NK-92 (cell line): ENCODE measurements at regions not wholly inside any gene's neighbourhood (a gene's known extent, or its start where the extent isn't known, plus 50 kb on each side); places are given as distances from the start of the nearest gene placed in this dataset.
"Not testable (repeated sequence)": the region's sequence is repeated elsewhere in the genome, so short reads cannot be mapped to it uniquely, and the experiment has no call there.

Experiments
- DNase-seq: peaks from one replicate; lab custom pipeline; 2025; ENCODE audit not compliant: unreplicated experiment; lab: John Stamatoyannopoulos, UW

DNA sequence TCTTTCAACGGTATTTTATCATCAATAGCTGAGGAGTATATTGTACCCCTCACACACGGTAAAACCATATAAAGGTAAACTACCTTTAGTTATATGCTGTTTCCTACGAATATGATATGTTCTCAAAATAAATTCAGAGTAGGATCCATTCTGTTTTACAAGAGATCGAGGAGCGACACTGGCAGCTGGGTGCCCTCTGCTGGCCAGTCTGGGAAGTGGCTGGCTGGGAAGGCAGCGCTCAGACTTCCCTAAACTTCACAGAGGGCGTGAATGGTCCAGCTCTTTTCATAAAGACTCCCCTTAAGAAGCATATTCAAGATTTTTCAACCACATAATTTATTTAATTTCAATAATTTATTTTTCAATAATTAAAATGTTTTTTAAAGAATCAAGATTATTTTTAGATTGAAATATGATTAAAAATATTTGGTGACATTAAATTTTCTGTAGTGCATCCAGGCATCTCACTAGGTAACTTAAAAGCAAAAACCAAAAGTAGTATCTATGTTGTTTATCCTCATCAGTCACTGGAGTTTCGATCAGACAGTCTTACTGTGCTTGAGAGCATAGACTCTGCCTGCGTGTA, 187.5 kb upstream of the PDE10A start:
- DNase-seq = no peak

DNA sequence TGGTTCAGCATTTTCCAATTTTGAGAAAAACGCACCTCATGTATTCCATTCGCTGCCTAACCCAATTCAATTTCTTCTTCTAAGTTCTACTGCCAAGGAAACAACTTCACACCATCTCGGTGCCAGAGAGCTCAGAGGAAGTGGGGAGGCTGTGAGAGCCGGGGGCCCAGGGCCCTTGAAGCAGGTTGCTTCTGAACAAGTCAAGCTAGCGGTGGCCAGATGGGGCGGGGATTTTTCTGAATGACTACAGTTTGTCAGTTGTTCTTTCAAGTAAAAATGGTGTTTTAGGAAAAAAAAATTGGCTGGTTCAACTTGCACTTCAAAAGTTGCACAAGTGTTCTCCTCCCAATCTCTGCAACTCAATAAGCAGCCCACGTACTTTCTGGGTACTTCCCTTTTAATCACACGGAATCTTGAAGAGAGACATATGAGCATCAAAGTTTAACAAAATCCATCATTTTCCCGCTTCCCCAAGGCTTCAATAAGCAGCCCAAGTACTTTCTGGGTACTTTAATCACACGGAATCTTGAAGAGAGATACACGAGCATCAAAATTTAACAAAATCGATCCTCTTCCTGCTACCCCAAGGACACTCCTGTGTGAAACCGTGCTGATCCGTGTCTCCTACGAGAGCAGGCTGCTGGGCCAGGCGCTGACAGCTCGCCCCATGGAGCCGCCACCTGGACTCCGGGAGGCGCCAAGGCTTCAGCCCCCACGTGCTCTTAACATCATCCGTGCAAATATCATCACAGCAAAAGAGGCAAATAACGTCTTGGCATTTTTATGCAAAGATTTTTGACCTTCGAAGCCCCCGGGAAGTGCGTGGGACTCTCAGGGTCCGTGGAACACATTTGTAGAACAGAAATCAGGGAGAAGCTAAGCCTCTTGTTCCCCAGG, 186.7 kb upstream of the PDE10A start:
- no peak for DNase-seq

DNA sequence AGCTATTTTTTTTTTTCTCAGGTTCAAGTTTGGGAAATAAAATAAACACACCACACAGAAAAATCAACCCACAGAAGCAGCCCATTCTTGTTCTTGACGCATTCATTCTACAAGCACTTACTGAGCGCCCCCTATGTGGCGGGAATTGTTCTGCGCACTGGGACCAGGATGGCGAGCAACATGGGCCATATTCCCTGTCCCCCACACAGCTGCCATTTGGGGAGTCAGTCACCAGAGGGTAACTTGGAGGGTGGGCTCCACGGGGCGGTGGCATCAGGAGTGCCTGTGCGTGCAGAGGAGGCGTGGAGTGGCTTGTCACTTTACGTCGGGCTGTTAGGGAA, 185.0 kb upstream of the PDE10A start:
- no peak for DNase-seq

- no peak for DNase-seq
These were observed 184.5 kb upstream of the PDE10A start for GRCh38 chr6:165847407-165848085.

DNA sequence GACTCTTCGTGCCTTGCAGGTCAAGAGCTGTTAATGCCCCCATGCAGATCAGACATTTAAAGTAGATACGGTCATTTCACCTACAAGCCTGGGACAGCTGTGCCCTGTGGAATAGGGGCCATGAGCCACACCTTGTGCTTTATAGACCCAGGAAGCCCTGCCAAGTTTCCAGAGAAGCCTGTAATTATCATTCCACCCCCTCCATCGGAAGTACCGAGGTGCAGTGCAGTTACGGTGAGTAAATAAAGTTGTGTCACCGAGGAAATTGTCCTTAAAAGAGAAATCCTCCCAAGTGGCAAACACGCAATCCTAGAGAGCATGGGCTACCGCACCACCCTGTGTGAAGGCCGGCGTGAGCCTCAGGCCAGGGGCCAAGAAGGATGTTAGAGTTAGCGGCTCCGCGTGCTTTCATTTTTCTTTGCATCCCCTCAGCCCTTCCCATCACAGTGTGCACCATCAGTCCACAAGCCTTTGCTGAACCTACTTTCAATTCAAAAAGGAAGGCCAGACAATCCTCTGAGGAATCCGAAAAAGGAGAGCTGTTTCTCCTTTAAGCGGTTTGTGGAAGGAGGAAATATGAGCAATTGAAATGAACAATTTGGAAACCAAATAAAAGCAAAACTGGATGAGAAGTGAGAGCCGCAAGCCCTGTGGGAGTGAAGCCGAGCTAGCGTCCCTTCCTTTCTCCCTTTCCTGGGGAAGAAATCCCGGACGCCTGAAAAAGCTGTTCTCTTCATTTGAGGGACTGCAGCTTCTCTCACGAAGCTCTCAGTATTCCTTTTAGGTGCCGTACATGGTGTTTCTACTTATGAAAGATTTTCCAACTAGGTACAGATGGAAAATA, 183.3 kb upstream of the PDE10A start:
- DNase-seq = no peak

GRCh38 chr6:165845493-165845892, 182.5 kb upstream of the PDE10A start:
- no peak for DNase-seq

GRCh38 chr6:165844801-165845364, 181.8 kb upstream of the PDE10A start:
- no peak for DNase-seq

DNA sequence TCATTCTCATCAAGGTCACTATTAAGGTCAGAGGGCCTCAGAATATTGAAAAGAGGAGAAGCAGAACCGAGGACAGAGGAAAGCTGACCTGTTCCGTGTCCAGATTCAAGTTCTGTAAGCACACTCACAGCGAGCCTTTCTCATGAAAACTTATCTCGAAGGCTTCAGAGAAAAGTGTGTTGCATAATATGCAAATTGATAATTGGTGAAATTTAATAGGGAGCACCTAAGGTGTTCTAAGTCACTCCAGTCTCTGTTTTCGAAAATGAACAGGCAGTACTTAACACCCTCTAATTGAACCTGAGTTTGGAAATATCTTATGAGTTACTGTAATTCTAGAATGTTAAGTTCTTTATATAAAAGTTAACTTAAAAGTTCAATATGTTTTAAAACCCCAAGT, 181.2 kb upstream of the PDE10A start:
- DNase-seq = no peak

- no peak for DNase-seq
These were observed 180.6 kb upstream of the PDE10A start for GRCh38 chr6:165843568-165844113.

DNA sequence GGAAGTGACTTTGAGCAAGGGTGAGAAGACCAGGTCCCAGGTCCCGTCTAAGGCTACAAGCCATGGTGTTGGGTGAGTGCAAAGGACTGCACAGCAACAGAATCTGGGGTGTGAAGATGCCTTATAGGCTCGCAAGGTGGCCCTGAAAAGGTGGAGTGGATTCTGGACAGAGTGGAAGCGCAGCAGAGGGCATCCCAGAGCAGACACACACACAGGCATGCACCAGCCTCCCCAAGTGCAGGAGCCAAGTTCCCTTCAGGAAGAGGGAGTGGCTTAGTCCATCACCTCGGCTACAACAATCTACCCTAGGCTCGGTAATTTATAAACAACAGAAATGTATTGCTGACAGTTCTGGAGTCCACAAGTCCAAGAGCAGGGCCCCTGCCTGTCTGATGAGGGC, 180.1 kb upstream of the PDE10A start:
- no peak for DNase-seq

DNA sequence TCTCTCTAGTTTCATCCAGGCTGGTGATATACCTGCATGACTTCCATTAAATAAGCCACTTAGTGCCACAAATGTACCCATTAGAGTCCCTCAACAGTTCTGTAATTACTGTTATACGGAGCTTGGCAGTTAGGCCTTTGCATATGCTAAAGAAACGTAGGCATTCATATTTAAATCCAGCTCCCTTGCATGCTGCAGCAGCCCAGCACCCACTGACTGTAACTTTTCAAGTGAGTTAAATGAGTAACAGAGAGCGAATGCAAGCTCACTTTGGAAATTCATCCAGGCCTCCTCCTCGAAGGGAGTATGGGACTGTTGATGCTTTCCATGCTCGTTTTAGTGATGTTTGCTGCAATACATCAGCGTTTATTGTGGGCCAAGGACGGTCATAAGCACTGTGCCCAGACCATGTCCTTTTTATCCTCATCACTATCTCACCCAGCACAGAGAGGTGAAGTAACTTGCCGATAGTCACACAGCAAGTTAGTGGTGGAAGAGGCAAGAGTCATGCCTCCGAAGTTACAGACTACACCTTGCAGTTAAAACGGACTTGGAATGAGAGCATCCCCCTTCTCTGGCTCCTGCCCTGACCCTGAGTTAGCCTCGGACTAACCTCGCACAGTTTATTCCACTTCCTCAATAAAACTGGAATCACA, 179.4 kb upstream of the PDE10A start:
- no peak for DNase-seq

- no peak for DNase-seq
These were observed 178.1 kb upstream of the PDE10A start for GRCh38 chr6:165841153-165841558.

DNA sequence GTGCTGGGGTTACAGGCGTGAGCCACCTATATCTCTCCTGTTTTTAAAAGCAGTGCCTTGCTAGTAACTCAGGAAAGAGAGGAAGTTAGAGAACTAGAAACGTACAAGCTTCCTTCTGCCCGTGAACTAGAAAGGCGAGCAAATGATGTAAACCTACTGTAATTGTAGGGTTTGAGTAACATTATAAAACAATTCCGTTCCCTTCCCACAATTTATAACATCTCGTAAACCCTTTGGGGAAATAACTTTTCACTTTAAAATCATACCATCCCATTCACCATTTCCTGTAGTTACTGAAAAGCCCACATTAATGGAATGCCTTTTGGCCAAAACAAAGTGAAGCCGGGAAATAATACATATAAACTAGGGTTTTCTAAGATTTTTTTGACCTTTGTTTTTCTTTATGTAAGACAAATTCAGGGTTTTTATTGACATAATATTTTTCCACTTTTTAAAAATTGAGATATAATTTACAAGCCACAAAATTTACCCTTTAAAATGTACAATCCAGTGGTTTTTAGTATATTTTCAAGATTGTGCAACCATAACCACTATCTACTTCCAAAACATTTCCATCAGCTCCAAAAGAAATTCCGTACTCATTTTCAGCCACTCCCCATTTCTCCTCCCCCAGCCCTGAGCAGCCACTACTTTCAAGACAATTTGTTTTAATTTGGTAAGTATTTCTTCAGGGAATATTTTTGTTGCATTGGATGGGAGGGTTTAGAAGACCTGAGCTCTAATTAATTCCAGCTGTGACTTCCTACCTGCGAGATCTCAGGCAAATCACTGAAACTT, 175.1 kb upstream of the PDE10A start:
- DNase-seq = no peak

DNA sequence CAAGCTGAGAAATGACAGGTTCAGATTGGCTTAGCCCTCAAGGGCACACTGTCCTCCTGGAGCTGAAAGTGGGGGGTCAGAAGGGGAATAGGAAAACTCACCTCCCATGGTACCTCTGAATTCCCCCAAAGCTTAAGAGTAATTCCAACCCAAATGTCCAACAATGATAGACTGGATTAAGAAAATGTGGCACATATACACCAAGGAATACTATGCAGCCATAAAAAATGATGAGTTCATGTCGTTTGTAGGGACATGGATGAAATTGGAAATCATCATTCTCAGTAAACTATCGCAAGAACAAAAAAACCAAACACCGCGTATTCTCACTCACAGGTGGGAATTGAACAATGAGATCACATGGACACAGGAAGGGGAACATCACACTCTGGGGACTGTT, 173.6 kb upstream of the PDE10A start:
- not testable (repeated sequence) for DNase-seq

DNA sequence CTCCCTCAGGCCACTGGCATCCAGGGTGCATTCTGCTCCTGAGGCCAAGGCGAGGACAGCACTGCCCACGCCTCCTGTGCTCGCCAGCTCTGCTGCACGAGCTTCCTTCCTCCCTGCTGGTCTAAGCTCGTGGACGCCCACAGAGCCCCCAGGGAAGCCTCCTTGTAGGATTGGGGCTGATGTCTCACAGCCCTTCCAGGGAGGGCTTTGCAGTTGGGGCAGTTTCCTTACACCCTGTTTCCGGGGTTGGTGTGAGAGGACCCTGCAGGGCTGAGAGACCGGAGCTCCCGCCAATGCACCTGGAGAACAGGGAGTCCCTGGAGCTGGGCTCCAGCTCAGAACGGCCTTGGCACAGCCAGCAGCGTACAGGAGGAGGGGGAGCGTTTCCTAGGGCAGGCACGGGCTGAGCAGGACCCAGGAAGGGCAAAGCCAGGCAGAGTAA, 172.4 kb upstream of the PDE10A start:
- DNase-seq = no peak

DNA sequence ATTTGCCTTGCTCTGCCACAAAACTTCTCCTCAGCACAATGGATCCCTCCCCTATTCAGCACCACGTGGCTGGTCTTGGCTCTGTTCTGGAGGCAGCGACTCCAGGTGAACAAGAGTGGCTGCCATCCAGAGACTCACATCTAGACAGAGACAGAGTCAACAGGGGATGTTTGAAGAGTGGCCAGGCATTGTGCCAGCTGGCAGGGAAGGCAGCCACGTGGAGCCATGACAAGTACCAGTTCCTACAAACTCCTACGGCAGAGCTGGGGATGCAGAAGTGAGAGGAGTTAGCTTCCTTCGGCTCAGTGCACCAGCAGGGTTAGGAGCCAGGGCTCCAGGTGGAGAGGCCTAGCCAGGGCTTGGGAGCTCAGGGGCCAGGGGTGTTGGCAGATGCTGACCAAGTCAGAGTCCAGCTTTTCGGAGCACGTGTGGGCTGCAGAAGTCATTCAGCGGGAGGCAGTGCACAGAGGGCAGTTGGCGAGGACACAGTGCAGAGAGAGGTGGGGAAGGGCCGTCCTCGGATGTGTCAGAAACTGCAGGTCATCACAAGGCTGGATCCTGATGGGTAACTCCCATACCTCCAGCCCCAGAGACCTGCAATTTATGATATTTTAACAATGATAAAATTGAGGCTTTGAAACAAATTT, 171.7 kb upstream of the PDE10A start:
- DNase-seq = no peak

GRCh38 chr6:165833355-165833754, 170.3 kb upstream of the PDE10A start:
- no peak for DNase-seq

- no peak for DNase-seq
These were observed 168.9 kb upstream of the PDE10A start for GRCh38 chr6:165831812-165832510.
